Testis (tissue), 2 donors: ENCODE measurements at regions not wholly inside any gene's neighbourhood (a gene's known extent, or its start where the extent isn't known, plus 50 kb on each side); places are given as distances from the start of the nearest gene placed in this dataset.

Source experiments
- POLR2A ChIP-seq: fragments of 450-650 bp; IDR thresholded peaks from one replicate; pipeline ENCODE4 v1.6.1; 2017; ENCODE audit warnings: antibody characterized with exemption, mild to moderate bottlenecking, moderate library complexity
- TF ChIP-seq, protein P1 (sequence below), 3 experiments: fragments of 450-650 bp in 2 of 3; fragments of 200-600 bp in 1 of 3; sonication (generic) in 1 of 3; IDR thresholded peaks; one replicate each; pipeline ENCODE4 v1.5.1; 2016 to 2019; ENCODE audit warnings: antibody characterized with exemption in 3 of 3, mild to moderate bottlenecking in 2 of 3, moderate library complexity in 1 of 3

DNA sequence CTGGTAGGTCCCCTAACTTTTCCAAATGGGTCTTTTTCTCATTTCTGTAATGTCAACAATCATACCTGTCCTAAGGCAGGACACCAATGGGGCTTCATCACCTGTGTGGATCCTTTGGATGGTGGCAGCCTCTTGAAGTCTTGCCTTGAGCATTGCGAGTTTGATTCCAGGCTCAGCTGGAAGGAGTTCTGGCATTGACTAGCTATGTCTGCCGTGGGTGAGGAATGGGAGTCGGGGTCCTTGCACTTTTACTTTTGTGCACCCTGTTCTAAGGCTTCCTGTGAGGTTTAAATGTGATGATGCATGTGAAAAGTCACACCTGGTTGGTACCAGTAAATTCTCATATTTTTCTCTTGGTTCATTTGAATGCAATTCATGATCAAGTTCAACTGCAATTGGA lies 55.9 kb upstream of the CTBP2 start:
- TF ChIP-seq, protein P1, sequence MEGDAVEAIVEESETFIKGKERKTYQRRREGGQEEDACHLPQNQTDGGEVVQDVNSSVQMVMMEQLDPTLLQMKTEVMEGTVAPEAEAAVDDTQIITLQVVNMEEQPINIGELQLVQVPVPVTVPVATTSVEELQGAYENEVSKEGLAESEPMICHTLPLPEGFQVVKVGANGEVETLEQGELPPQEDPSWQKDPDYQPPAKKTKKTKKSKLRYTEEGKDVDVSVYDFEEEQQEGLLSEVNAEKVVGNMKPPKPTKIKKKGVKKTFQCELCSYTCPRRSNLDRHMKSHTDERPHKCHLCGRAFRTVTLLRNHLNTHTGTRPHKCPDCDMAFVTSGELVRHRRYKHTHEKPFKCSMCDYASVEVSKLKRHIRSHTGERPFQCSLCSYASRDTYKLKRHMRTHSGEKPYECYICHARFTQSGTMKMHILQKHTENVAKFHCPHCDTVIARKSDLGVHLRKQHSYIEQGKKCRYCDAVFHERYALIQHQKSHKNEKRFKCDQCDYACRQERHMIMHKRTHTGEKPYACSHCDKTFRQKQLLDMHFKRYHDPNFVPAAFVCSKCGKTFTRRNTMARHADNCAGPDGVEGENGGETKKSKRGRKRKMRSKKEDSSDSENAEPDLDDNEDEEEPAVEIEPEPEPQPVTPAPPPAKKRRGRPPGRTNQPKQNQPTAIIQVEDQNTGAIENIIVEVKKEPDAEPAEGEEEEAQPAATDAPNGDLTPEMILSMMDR (IDR thresholded peaks at IDR 0.05) = no peak
- TF ChIP-seq POLR2A = no peak
